ENCODE measurements at regions not wholly inside any gene's neighbourhood (a gene's known extent, or its start where the extent isn't known, plus 50 kb on each side); places are given as distances from the start of the nearest gene placed in this dataset.

GRCh38 chr5:2010940-2011339 lies 128.2 kb upstream of the IRX4 start:
- no peak for TF ChIP-seq CTCF (IDR thresholded peaks at IDR 0.05 in 8 of 11, conservative IDR thresholded peaks at IDR 0.05 in 3 of 11)
- TF ChIP-seq POLR2A (IDR thresholded peaks at IDR 0.05) = no peak

All from spleen (tissue), 7 donors.